ENCODE measurements at regions not wholly inside any gene's neighbourhood (a gene's known extent, or its start where the extent isn't known, plus 50 kb on each side); places are given as distances from the start of the nearest gene placed in this dataset.

GRCh38 chr9:134234001-134234660, 69.8 kb upstream of the RNU6ATAC start:
- no peaks in the 10 kb centered on the region for H4K20me1 ChIP-seq (ENCODE audit: insufficient read depth, poor library complexity, severe bottlenecking)

GRCh38 chr9:134234687-134235359, 70.5 kb upstream of the RNU6ATAC start:
- no peaks in the 10 kb centered on the region for H3K36me3 ChIP-seq (replicated peaks; ENCODE audit: insufficient read depth, low read depth)
- H3K4me3 ChIP-seq: no peak overlapping the region
- 89% methylated on average over 15 of the region's 21 CpGs for WGBS (ENCODE audit: low lambda C conversion rate, missing lambda C conversion rate)

More at GRCh38 chr9:134234001-134234660, 69.8 kb upstream of the RNU6ATAC start:
- Histone ChIP-seq H3K4me1 (ENCODE audit: insufficient read depth) (peaks cover 24% of the 10 kb centered on the region), H3K36me3 (replicated peaks; ENCODE audit: insufficient read depth, low read depth) (no peaks in the 10 kb centered on the region), H3K27me3 (no peaks in the 10 kb centered on the region), H3K27ac (no peak overlapping the region), H3K4me3 (no peak overlapping the region), H3K4me2 (no peak overlapping the region), H3K79me2 (no peaks in the 10 kb centered on the region), H2AFZ (no peak overlapping the region), H3K9me2 (replicated peaks; ENCODE audit: insufficient read depth) (no peaks in the 10 kb centered on the region), H3K9me3 (ENCODE audit: low read depth) (no peaks in the 10 kb centered on the region)
- TF ChIP-seq CTCF (IDR thresholded peaks at IDR 0.05; ENCODE audit: poor library complexity) (no peak), EZH2 (IDR thresholded peaks at IDR 0.05; ENCODE audit: borderline replicate concordance) (no peak), EZH2phosphoT487 (IDR thresholded peaks at IDR 0.05; ENCODE audit: low read depth, severe bottlenecking, unreplicated experiment) (no peak)
- WGBS (ENCODE audit: low lambda C conversion rate, missing lambda C conversion rate): 85% methylated on average over 21 of the region's 21 CpGs
- DNase-seq (ENCODE audit: low spot score): no peak

GRCh38 chr9:134235366-134235765, 71.0 kb upstream of the RNU6ATAC start:
- no peaks in the 10 kb centered on the region for H3K9me3 ChIP-seq (ENCODE audit: low read depth)
- no peak for TF ChIP-seq EZH2 (IDR thresholded peaks at IDR 0.05; ENCODE audit: borderline replicate concordance)
- no peak for TF ChIP-seq CTCF (IDR thresholded peaks at IDR 0.05; ENCODE audit: poor library complexity)
- no peak for TF ChIP-seq EZH2phosphoT487 (IDR thresholded peaks at IDR 0.05; ENCODE audit: low read depth, severe bottlenecking, unreplicated experiment)

More at GRCh38 chr9:134234687-134235359, 70.5 kb upstream of the RNU6ATAC start:
- Histone ChIP-seq H3K4me1 (ENCODE audit: insufficient read depth) (peaks cover 25% of the 10 kb centered on the region), H3K9me3 (ENCODE audit: low read depth) (no peaks in the 10 kb centered on the region), H3K4me2 (no peak overlapping the region), H3K27me3 (no peaks in the 10 kb centered on the region), H4K20me1 (ENCODE audit: insufficient read depth, poor library complexity, severe bottlenecking) (no peaks in the 10 kb centered on the region), H3K79me2 (no peaks in the 10 kb centered on the region), H2AFZ (no peak overlapping the region), H3K27ac (no peak overlapping the region), H3K9me2 (replicated peaks; ENCODE audit: insufficient read depth) (no peaks in the 10 kb centered on the region)
- no peak for TF ChIP-seq CTCF (IDR thresholded peaks at IDR 0.05; ENCODE audit: poor library complexity)
- TF ChIP-seq EZH2phosphoT487 (IDR thresholded peaks at IDR 0.05; ENCODE audit: low read depth, severe bottlenecking, unreplicated experiment): no peak
- no peak for TF ChIP-seq EZH2 (IDR thresholded peaks at IDR 0.05; ENCODE audit: borderline replicate concordance)
- no peak for DNase-seq (ENCODE audit: low spot score)

More at GRCh38 chr9:134235366-134235765, 71.0 kb upstream of the RNU6ATAC start:
- 67% methylated on average over 14 of the region's 16 CpGs for WGBS (ENCODE audit: low lambda C conversion rate, missing lambda C conversion rate)
- H3K79me2 ChIP-seq: no peaks in the 10 kb centered on the region
- no peak overlapping the region for H2AFZ ChIP-seq
- H3K9me2 ChIP-seq (replicated peaks; ENCODE audit: insufficient read depth): no peaks in the 10 kb centered on the region
- H3K27ac ChIP-seq: no peak overlapping the region
- no peaks in the 10 kb centered on the region for H4K20me1 ChIP-seq (ENCODE audit: insufficient read depth, poor library complexity, severe bottlenecking)
- DNase-seq (ENCODE audit: low spot score): no peak
- no peak overlapping the region for H3K4me3 ChIP-seq
- H3K36me3 ChIP-seq (replicated peaks; ENCODE audit: insufficient read depth, low read depth): no peaks in the 10 kb centered on the region
- peaks cover 25% of the 10 kb centered on the region for H3K4me1 ChIP-seq (ENCODE audit: insufficient read depth)
- H3K4me2 ChIP-seq: no peak overlapping the region
- no peaks in the 10 kb centered on the region for H3K27me3 ChIP-seq

Data from hepatocyte (in vitro differentiated cells).